C4-2B (cell line): ENCODE measurements at regions not wholly inside any gene's neighbourhood (a gene's known extent, or its start where the extent isn't known, plus 50 kb on each side); places are given as distances from the start of the nearest gene placed in this dataset.
A peak's percentile ranks its signal among the peaks of the same experiment; 100 is the strongest.

Experiments used
- H3K27ac ChIP-seq: fragments of 450-650 bp; 2 replicates; pipeline ENCODE4 v1.5.1; 2017
- ZFX ChIP-seq: fragments of 450-650 bp; IDR thresholded peaks from 2 replicates; pipeline ENCODE4 v1.6.1; 2017
- TF ChIP-seq, protein P1 (sequence below): fragments of 450-650 bp; conservative IDR thresholded peaks from 2 replicates; pipeline ENCODE4 v1.5.1; 2017; ENCODE audit warnings: mild to moderate bottlenecking

DNA sequence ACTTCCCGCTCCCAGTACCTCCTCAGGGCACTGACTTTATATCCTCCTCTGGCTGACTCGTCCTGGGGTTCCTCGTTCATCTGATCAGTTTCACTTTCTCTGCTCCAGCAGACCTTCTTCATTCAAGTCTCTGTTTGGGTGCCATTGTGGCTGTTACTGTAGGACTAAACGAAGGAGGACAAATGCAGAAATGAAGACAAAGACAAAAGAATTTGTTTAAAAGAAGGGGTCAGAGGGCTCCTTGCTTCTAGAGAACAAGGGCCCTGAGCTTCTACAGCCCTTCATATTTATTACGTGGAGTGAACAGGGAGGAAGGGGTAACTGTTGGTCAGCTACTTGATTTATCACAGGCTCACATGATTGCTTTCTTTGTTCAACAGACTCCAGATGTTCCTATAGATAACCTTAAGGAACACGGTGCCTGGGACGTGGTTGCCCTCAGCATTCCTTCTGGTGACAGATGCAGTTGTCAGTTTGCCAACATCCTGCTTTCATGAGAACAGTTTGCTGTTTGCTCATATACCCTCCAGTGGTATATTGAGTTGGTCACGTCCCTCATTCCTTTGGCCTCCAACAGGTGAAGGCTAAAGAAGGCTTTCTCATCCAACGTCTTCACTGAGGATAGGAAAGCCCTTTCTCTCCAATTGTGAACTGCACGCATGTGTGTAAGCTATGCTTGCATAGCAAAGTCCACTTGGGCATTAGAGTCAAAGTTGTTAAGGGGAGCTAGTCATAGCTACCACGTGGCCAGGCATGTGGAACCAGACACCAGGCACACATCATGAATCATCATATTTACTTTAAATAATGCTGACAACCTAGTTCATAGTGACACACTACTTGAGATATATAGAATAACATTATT lies 69.1 kb upstream of the BTN3A2 start:
- peak overlapping the region; percentile 26; the same call in 1 of the 2 replicates for H3K27ac ChIP-seq
- TF ChIP-seq, protein P1, sequence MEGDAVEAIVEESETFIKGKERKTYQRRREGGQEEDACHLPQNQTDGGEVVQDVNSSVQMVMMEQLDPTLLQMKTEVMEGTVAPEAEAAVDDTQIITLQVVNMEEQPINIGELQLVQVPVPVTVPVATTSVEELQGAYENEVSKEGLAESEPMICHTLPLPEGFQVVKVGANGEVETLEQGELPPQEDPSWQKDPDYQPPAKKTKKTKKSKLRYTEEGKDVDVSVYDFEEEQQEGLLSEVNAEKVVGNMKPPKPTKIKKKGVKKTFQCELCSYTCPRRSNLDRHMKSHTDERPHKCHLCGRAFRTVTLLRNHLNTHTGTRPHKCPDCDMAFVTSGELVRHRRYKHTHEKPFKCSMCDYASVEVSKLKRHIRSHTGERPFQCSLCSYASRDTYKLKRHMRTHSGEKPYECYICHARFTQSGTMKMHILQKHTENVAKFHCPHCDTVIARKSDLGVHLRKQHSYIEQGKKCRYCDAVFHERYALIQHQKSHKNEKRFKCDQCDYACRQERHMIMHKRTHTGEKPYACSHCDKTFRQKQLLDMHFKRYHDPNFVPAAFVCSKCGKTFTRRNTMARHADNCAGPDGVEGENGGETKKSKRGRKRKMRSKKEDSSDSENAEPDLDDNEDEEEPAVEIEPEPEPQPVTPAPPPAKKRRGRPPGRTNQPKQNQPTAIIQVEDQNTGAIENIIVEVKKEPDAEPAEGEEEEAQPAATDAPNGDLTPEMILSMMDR: no peak

DNA sequence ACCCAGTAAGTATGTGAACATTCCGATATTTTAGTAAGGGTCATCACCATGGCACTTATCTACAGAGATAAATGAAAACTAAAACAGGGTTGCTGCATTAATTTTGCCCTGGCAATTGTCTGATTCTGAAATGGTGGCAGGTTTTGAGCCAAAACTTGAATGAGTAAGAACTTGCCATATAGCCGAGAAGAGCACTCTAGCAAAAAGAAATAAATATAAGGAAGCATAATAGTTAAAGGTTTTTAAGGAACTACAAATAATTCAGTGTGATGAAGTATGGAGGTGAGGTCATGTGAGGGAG lies 68.5 kb upstream of the BTN3A2 start:
- no peak overlapping the region; the same call in 1 of the 2 replicates for H3K27ac ChIP-seq

DNA sequence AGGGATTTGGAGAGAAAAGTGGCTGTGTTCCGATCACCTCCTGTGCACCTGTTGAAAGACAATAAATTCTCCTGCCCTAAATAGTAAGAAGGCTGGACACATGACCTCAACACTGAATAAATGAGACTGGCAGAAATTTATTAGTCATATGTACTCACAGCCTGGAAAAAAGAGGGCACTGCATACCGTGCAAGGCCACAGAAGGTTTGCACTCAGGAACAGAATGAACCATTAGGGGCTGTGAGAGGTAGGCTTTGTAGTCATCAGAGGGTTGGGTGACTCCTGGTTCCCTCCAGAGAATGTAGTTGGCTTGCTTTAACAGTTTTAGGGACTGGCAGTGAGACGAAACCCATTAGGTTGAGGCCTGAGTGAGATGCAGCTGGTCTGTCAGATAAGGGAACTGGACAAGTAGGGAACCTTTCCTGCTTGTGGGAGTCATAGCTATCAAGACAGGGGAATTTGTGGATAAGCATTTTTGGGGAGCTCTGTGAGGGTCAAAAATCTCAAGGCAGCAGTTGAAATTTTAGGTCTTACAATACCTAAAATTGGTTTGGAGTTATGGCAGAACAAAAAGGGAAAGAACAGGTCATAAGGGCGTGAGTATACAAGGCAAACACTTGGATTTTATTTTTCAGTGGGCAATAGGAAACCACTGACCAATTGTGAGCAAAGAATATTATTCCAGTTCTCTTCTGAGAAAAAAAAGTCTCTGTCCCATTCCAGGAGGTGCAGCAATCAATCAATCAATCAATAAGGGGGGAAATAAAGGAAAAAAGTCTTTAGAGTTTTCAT lies 67.9 kb upstream of the BTN3A2 start:
- H3K27ac ChIP-seq: peak overlapping the region; percentile 19; the same call in 1 of the 2 replicates
- TF ChIP-seq ZFX: no peak
- TF ChIP-seq, protein P1: no peak

More for the DNA sequence above, 68.5 kb upstream of the BTN3A2 start:
- TF ChIP-seq, protein P1: no peak
- TF ChIP-seq ZFX: no peak

DNA sequence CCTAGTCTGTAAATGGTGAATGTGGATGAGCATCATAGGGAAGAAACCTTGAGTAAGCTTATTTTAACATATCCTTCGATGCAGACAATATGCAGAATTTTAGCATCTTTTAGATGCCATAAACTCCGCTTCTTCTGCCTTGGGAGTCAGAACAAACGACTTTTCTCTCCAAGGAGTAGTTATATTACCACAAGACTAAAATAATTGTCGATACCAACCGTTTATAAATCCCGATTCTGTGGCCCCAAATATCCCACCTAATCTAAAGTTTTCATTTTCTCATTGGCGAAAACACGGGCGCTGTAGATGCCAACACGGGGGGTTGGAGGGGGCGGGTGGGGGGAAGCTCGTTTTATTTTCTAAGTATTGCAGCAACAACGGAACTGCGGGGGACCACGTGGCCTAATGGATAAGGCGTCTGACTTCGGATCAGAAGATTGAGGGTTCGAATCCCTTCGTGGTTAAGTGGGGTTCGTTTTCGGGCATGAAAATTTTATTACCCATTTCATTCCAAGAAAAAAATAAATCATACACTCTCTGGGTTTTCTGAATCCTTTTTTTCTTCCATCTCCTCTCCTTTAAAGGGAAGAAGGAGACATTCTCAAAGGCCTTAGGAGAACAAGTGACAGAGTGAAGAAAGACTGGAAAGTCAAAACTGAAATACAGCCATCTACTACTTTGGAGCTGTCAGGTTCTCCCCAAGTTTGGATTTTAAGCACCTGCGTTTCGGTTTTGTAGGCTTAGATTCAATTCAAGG lies 65.5 kb upstream of the BTN3A2 start:
- TF ChIP-seq, protein P1: no peak
- no peak for TF ChIP-seq ZFX
- no peak overlapping the region for H3K27ac ChIP-seq

DNA sequence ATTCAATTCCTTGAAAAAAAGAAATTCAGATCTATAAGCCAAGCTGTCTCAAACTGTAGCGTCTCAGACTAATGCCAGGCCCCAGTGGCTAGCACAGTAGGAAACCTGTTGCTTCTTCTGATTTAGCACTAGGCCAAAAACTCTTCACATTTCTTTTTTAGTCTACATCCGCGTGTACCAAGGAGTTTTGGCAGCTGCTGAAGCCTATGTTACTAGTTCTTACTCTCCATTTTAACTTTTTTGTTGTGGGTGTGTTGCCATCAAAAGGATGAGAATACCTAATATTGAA lies 65.0 kb upstream of the BTN3A2 start:
- H3K27ac ChIP-seq: no peak overlapping the region
- TF ChIP-seq, protein P1: no peak
- TF ChIP-seq ZFX: no peak

DNA sequence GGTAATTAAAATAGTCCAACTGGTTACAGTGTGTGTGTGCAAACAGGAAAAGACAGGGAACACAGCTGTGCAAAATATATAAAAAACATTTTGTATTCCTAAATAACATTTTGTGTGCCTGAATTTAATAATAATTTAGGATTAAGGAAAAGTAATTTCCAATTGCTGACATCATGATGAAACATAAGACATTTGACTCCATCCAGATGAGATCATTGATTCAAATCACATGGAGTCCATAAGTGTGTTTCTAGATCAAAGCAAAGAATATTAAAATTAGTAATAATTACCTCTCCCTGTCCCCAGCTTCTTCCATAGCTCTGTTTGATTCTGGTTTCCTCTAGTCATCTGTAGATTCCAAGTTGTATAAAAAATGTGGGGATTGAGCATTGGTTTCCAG lies 64.6 kb upstream of the BTN3A2 start:
- TF ChIP-seq, protein P1: no peak
- TF ChIP-seq ZFX: no peak
- H3K27ac ChIP-seq: no peak overlapping the region

DNA sequence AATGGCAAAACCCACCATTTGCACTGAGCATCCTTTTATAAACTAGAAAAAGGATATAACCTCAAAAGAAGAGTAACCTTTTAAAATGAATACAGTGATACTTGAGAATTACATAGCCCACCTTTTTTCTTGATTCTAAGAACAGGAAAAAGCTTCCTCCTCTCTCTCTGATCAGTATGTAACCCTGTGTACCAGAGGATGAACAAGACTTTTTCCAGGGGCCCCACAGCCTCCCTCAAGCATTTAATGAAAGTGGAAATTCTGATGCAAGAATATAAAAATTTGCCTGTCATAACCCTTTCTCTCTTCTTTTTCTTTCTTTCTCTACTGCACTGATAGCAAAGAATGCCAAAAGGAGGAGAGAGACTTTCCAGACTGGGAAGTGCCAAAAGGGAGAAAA lies 64.2 kb upstream of the BTN3A2 start:
- TF ChIP-seq ZFX: no peak
- TF ChIP-seq, protein P1: no peak
- H3K27ac ChIP-seq: no peak overlapping the region
